GM23338 (cell line): ENCODE measurements at regions not wholly inside any gene's neighbourhood (a gene's known extent, or its start where the extent isn't known, plus 50 kb on each side); places are given as distances from the start of the nearest gene placed in this dataset.

Experiments used
- CREB1 ChIP-seq: fragments of 250-450 bp; sonication (Bioruptor Pico); IDR thresholded peaks from 2 replicates; pipeline ENCODE4 v1.5.0; 2020; ENCODE audit warnings: low read depth, mild to moderate bottlenecking, moderate library complexity
- EZH2 ChIP-seq: fragments of 200-600 bp; sonication (generic); IDR thresholded peaks from one replicate; pipeline ENCODE4 v1.8.0; 2017; ENCODE audit warnings: antibody characterized with exemption, mild to moderate bottlenecking, low read depth; ENCODE audit not compliant: unreplicated experiment
- EZH2phosphoT487 ChIP-seq: fragments of 200-600 bp; sonication (generic); IDR thresholded peaks from one replicate; pipeline ENCODE4 v1.8.1; 2018; ENCODE audit warnings: antibody characterized with exemption; ENCODE audit not compliant: unreplicated experiment
- JUNB ChIP-seq: IDR thresholded peaks from one replicate; pipeline ENCODE4 v1.6.1; 2016; ENCODE audit warnings: antibody characterized with exemption; ENCODE audit not compliant: unreplicated experiment
- NANOG ChIP-seq: IDR thresholded peaks from 2 replicates; pipeline ENCODE4 v1.6.1; 2016; ENCODE audit warnings: antibody characterized with exemption, borderline replicate concordance
- POLR2AphosphoS5 ChIP-seq: IDR thresholded peaks from 2 replicates; pipeline ENCODE4 v1.6.1; 2016; ENCODE audit warnings: antibody characterized with exemption, low read depth
- STAT1 ChIP-seq: IDR thresholded peaks from one replicate; pipeline ENCODE4 v1.6.1; 2016; ENCODE audit warnings: antibody characterized with exemption; ENCODE audit not compliant: unreplicated experiment
- ZNF114 ChIP-seq: fragments of 250-450 bp; sonication (Bioruptor Pico); IDR thresholded peaks from 2 replicates; pipeline ENCODE4 v1.5.0; 2020; ENCODE audit warnings: mild to moderate bottlenecking, moderate library complexity
- ZNF331 ChIP-seq: fragments of 250-450 bp; sonication (Bioruptor Pico); IDR thresholded peaks from 2 replicates; pipeline ENCODE4 v1.5.0; 2020; ENCODE audit warnings: low read depth, mild to moderate bottlenecking, moderate library complexity
- TF ChIP-seq, protein P1 (sequence below), 2 experiments: fragments of 200-600 bp in 1 of 2; sonication (generic) in 1 of 2; conservative IDR thresholded peaks; 2 replicates each; pipeline versions ENCODE4 v1.5.1 to v1.6.1; 2016 to 2017; ENCODE audit warnings: antibody characterized with exemption in 2 of 2, low read depth in 2 of 2, mild to moderate bottlenecking in 2 of 2, moderate library complexity in 1 of 2
- TF ChIP-seq, protein P2 (sequence below): IDR thresholded peaks from one replicate; pipeline ENCODE4 v1.6.1; 2018; ENCODE audit warnings: antibody characterized with exemption; ENCODE audit not compliant: unreplicated experiment
- TF ChIP-seq, protein P3 (sequence below): IDR thresholded peaks from 2 replicates; pipeline ENCODE4 v1.6.1; 2016; ENCODE audit warnings: antibody characterized with exemption
- TF ChIP-seq, protein P4 (sequence below): fragments of 250-450 bp; sonication (Bioruptor Pico); IDR thresholded peaks from 2 replicates; pipeline ENCODE4 v1.5.0; 2020; ENCODE audit warnings: mild to moderate bottlenecking, moderate library complexity

DNA sequence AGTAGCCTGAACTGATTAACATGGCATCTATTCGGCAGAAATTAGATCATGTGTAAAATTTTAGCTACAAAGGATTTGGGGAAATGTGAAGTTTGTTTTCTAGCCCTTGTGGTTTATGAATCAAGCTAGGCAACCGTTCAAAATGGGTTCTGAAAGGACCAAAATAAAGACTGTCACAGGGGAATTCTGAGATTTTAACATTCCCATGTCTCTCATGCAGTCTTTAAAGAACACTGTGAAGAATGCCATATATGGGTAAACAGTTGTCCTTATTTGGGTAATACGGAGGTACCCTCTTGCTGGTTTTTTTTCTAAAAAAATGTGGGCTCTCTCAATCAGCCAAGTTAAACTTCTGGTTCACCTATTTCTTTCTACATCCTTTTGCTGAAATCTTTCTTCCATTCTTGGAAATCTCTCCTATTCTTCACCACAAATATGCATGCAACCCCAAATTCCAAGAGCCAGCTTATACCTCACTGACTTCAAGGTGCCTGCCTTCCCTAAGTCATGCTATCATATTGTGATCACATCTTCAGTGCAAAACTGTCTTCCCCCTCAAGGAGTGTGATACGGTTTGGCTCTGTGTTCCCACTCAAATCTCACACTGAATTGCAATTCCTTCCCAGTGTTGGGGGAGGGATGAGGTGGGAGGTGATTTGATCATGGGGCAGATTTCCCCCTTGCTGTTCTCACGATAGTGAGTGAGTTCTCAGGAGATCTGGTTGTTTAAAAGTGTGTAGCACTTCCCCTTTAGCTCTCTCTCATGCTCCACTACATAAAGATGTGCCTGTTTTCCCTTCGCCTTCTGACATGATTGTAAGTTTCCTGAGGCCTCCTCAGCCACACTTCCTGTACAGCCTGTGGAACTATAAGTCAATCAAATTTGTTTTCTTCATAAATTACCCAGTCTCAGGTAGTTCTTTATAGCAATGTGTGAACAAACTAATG is 308.7 kb downstream of the TTLL7 start:
- TF ChIP-seq, protein P1, sequence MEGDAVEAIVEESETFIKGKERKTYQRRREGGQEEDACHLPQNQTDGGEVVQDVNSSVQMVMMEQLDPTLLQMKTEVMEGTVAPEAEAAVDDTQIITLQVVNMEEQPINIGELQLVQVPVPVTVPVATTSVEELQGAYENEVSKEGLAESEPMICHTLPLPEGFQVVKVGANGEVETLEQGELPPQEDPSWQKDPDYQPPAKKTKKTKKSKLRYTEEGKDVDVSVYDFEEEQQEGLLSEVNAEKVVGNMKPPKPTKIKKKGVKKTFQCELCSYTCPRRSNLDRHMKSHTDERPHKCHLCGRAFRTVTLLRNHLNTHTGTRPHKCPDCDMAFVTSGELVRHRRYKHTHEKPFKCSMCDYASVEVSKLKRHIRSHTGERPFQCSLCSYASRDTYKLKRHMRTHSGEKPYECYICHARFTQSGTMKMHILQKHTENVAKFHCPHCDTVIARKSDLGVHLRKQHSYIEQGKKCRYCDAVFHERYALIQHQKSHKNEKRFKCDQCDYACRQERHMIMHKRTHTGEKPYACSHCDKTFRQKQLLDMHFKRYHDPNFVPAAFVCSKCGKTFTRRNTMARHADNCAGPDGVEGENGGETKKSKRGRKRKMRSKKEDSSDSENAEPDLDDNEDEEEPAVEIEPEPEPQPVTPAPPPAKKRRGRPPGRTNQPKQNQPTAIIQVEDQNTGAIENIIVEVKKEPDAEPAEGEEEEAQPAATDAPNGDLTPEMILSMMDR (conservative IDR thresholded peaks at IDR 0.05; ENCODE audit: low read depth in 2 of 2): no peak
- no peak for TF ChIP-seq EZH2
- TF ChIP-seq EZH2phosphoT487: no peak
- TF ChIP-seq POLR2AphosphoS5: no peak
- TF ChIP-seq, protein P2, sequence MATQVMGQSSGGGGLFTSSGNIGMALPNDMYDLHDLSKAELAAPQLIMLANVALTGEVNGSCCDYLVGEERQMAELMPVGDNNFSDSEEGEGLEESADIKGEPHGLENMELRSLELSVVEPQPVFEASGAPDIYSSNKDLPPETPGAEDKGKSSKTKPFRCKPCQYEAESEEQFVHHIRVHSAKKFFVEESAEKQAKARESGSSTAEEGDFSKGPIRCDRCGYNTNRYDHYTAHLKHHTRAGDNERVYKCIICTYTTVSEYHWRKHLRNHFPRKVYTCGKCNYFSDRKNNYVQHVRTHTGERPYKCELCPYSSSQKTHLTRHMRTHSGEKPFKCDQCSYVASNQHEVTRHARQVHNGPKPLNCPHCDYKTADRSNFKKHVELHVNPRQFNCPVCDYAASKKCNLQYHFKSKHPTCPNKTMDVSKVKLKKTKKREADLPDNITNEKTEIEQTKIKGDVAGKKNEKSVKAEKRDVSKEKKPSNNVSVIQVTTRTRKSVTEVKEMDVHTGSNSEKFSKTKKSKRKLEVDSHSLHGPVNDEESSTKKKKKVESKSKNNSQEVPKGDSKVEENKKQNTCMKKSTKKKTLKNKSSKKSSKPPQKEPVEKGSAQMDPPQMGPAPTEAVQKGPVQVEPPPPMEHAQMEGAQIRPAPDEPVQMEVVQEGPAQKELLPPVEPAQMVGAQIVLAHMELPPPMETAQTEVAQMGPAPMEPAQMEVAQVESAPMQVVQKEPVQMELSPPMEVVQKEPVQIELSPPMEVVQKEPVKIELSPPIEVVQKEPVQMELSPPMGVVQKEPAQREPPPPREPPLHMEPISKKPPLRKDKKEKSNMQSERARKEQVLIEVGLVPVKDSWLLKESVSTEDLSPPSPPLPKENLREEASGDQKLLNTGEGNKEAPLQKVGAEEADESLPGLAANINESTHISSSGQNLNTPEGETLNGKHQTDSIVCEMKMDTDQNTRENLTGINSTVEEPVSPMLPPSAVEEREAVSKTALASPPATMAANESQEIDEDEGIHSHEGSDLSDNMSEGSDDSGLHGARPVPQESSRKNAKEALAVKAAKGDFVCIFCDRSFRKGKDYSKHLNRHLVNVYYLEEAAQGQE: no peak
- TF ChIP-seq CREB1 (CRISPR knock-in tag): no peak
- TF ChIP-seq, protein P3, sequence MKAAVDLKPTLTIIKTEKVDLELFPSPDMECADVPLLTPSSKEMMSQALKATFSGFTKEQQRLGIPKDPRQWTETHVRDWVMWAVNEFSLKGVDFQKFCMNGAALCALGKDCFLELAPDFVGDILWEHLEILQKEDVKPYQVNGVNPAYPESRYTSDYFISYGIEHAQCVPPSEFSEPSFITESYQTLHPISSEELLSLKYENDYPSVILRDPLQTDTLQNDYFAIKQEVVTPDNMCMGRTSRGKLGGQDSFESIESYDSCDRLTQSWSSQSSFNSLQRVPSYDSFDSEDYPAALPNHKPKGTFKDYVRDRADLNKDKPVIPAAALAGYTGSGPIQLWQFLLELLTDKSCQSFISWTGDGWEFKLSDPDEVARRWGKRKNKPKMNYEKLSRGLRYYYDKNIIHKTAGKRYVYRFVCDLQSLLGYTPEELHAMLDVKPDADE: no peak
- TF ChIP-seq ZNF114 (CRISPR knock-in tag): no peak
- TF ChIP-seq NANOG: no peak
- no peak for TF ChIP-seq JUNB
- TF ChIP-seq ZNF331 (CRISPR knock-in tag): no peak
- TF ChIP-seq, protein P4, sequence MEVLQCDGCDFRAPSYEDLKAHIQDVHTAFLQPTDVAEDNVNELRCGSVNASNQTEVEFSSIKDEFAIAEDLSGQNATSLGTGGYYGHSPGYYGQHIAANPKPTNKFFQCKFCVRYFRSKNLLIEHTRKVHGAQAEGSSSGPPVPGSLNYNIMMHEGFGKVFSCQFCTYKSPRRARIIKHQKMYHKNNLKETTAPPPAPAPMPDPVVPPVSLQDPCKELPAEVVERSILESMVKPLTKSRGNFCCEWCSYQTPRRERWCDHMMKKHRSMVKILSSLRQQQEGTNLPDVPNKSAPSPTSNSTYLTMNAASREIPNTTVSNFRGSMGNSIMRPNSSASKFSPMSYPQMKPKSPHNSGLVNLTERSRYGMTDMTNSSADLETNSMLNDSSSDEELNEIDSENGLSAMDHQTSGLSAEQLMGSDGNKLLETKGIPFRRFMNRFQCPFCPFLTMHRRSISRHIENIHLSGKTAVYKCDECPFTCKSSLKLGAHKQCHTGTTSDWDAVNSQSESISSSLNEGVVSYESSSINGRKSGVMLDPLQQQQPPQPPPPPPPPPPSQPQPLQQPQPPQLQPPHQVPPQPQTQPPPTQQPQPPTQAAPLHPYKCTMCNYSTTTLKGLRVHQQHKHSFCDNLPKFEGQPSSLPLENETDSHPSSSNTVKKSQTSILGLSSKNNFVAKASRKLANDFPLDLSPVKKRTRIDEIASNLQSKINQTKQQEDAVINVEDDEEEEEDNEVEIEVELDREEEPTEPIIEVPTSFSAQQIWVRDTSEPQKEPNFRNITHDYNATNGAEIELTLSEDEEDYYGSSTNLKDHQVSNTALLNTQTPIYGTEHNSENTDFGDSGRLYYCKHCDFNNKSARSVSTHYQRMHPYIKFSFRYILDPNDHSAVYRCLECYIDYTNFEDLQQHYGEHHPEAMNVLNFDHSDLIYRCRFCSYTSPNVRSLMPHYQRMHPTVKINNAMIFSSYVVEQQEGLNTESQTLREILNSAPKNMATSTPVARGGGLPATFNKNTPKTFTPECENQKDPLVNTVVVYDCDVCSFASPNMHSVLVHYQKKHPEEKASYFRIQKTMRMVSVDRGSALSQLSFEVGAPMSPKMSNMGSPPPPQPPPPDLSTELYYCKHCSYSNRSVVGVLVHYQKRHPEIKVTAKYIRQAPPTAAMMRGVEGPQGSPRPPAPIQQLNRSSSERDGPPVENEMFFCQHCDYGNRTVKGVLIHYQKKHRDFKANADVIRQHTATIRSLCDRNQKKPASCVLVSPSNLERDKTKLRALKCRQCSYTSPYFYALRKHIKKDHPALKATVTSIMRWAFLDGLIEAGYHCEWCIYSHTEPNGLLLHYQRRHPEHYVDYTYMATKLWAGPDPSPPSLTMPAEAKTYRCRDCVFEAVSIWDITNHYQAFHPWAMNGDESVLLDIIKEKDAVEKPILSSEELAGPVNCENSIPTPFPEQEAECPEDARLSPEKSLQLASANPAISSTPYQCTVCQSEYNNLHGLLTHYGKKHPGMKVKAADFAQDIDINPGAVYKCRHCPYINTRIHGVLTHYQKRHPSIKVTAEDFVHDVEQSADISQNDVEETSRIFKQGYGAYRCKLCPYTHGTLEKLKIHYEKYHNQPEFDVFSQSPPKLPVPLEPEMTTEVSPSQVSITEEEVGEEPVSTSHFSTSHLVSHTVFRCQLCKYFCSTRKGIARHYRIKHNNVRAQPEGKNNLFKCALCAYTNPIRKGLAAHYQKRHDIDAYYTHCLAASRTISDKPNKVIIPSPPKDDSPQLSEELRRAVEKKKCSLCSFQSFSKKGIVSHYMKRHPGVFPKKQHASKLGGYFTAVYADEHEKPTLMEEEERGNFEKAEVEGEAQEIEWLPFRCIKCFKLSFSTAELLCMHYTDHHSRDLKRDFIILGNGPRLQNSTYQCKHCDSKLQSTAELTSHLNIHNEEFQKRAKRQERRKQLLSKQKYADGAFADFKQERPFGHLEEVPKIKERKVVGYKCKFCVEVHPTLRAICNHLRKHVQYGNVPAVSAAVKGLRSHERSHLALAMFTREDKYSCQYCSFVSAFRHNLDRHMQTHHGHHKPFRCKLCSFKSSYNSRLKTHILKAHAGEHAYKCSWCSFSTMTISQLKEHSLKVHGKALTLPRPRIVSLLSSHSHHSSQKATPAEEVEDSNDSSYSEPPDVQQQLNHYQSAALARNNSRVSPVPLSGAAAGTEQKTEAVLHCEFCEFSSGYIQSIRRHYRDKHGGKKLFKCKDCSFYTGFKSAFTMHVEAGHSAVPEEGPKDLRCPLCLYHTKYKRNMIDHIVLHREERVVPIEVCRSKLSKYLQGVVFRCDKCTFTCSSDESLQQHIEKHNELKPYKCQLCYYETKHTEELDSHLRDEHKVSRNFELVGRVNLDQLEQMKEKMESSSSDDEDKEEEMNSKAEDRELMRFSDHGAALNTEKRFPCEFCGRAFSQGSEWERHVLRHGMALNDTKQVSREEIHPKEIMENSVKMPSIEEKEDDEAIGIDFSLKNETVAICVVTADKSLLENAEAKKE (CRISPR knock-in tag): no peak
- no peak for TF ChIP-seq STAT1
